ENCODE measurements at regions not wholly inside any gene's neighbourhood (a gene's known extent, or its start where the extent isn't known, plus 50 kb on each side); places are given as distances from the start of the nearest gene placed in this dataset.

GRCh38 chr10:91126471-91126870, 94.0 kb upstream of the PCGF5 start:
- Histone ChIP-seq H3K9me3 (ENCODE audit: control insufficient read depth, insufficient read depth, low read depth, low read length) (no peaks in the 10 kb centered on the region), H3K36me3 (ENCODE audit: control insufficient read depth, insufficient read depth, low read length) (no peaks in the 10 kb centered on the region), H3K4me3 (ENCODE audit: low read depth in 2 of 2, low read length in 2 of 2) (no peak overlapping the region), H3K27me3 (ENCODE audit: control insufficient read depth, insufficient read depth, low read length) (peaks cover 10% of the 10 kb centered on the region; the same call in 1 of the 2 replicates), H3K4me1 (ENCODE audit: control insufficient read depth, insufficient read depth, low read length) (no peaks in the 10 kb centered on the region), H3K27ac (ENCODE audit: low read length) (no peak overlapping the region)
- TF ChIP-seq, protein P1, sequence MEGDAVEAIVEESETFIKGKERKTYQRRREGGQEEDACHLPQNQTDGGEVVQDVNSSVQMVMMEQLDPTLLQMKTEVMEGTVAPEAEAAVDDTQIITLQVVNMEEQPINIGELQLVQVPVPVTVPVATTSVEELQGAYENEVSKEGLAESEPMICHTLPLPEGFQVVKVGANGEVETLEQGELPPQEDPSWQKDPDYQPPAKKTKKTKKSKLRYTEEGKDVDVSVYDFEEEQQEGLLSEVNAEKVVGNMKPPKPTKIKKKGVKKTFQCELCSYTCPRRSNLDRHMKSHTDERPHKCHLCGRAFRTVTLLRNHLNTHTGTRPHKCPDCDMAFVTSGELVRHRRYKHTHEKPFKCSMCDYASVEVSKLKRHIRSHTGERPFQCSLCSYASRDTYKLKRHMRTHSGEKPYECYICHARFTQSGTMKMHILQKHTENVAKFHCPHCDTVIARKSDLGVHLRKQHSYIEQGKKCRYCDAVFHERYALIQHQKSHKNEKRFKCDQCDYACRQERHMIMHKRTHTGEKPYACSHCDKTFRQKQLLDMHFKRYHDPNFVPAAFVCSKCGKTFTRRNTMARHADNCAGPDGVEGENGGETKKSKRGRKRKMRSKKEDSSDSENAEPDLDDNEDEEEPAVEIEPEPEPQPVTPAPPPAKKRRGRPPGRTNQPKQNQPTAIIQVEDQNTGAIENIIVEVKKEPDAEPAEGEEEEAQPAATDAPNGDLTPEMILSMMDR (IDR thresholded peaks at IDR 0.05): no peak
- no peak for TF ChIP-seq POLR2AphosphoS5 (IDR thresholded peaks at IDR 0.05; ENCODE audit: low read depth, low read length)
- TF ChIP-seq TCF7L2 (IDR thresholded peaks at IDR 0.05; ENCODE audit: low read depth, low read length): no peak
- no peak for TF ChIP-seq REST (IDR thresholded peaks at IDR 0.05; ENCODE audit: insufficient read depth in 1 of 2, low read depth in 2 of 2, low read length in 1 of 2)
- TF ChIP-seq SIN3A (IDR thresholded peaks at IDR 0.05; ENCODE audit: borderline replicate concordance, insufficient read depth, low read depth, low read length): no peak
- DNase-seq (ENCODE audit: low read depth, low spot score) (no peak), ATAC-seq (no peak)
- POLR2A ChIA-PET: no interaction called here
- intact Hi-C loops (cut with micrococcal nuclease; ENCODE audit: unreplicated experiment) (no loop called here), in situ Hi-C loops (cut with HindIII; ENCODE audit: low pct_unique_long_range_greater_than_20kb, low sequenced_read_pairs) (no loop called here)
- BruUV-seq (replicated peaks): no TSS peak
- CTCF ChIA-PET: no interaction called here

DNA sequence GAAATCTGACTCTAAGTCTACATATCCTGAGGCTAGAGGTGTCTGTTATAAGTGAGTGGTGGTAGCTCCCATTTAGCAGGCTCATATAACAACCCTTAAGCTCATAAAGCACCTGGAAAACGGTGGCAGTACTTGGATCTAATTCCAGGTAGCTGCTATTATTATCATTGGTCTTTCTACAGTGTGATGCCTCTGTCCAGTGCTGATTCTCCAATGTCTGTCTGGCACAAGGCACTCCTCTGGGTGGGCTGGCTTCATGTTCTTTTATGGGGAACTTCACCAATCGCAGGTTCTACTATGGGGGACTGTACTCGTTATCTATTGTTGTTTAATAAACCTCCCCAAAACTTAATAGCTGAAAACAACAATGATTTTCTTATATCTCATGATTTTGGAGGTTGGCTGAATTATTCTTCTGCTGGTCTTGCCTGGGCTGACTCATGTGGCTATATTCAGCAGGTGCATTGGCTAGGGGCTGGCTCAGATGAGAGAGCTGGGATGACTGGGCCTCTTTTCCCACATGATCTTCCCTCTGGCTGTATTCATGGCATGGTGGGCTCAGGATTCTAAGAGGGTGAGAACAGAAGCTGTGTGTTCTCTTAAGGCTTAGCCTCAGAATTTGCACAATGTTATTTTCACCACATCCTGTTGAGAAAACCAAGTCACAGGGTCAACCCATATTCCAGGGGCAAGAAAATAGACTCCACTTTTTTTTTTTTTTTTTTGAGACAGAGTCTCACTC, 93.0 kb upstream of the PCGF5 start:
- peaks cover 5% of the 10 kb centered on the region; the same call in 1 of the 2 replicates for H3K27me3 ChIP-seq (ENCODE audit: control insufficient read depth, insufficient read depth, low read length)
- in situ Hi-C loops (cut with HindIII; ENCODE audit: low pct_unique_long_range_greater_than_20kb, low sequenced_read_pairs): no loop called here
- no TSS peak for BruUV-seq (replicated peaks)
- peak; percentile 70 to 76 for TF ChIP-seq REST (IDR thresholded peaks at IDR 0.05; ENCODE audit: insufficient read depth in 1 of 2, low read depth in 2 of 2, low read length in 1 of 2)
- TF ChIP-seq TCF7L2 (IDR thresholded peaks at IDR 0.05; ENCODE audit: low read depth, low read length): no peak
- H3K9me3 ChIP-seq (ENCODE audit: control insufficient read depth, insufficient read depth, low read depth, low read length): no peaks in the 10 kb centered on the region
- no peaks in the 10 kb centered on the region for H3K36me3 ChIP-seq (ENCODE audit: control insufficient read depth, insufficient read depth, low read length)
- ChIA-PET POLR2A (no interaction called here), CTCF (no interaction called here)
- ATAC-seq (no peak), DNase-seq (ENCODE audit: low read depth, low spot score) (no peak)
- H3K4me3 ChIP-seq (ENCODE audit: low read depth in 2 of 2, low read length in 2 of 2): no peak overlapping the region
- intact Hi-C loops (cut with micrococcal nuclease; ENCODE audit: unreplicated experiment): no loop called here
- no peak overlapping the region for H3K27ac ChIP-seq (ENCODE audit: low read length)
- no peaks in the 10 kb centered on the region for H3K4me1 ChIP-seq (ENCODE audit: control insufficient read depth, insufficient read depth, low read length)
